A549 (cell line): ENCODE measurements at regions not wholly inside any gene's neighbourhood (a gene's known extent, or its start where the extent isn't known, plus 50 kb on each side); places are given as distances from the start of the nearest gene placed in this dataset.

ENCODE experiments used
- ATAC-seq, 2 experiments: fragments of 200-7000 bp in 1 of 2; fragments of >200 bp in 1 of 2; cut with Nextera tagmentation in 1 of 2; cut with Tn5 transposase in 1 of 2; 3 replicates each; pipeline versions ENCODE4 v1.8.0 to v1.9.1; 2018 to 2020; ENCODE audit warnings: mild to moderate bottlenecking in 1 of 2, moderate library complexity in 1 of 2
- CTCF ChIA-PET: fragments of 300-600 bp; sonication (Branson Sonifier 250); formaldehyde crosslinking; extraction: SDS; loops from one replicate; lab custom pipeline; 2021; ENCODE audit warnings: antibody characterized with exemption, inconsistent platforms; lab: Yijun Ruan, JAX
- POLR2A ChIA-PET: fragments of 350-600 bp; formaldehyde crosslinking; extraction: SDS; loops from one replicate; lab custom pipeline; 2021; ENCODE audit warnings: antibody characterized with exemption, inconsistent platforms; lab: Yijun Ruan, JAX
- DNase-seq, 2 experiments: peaks; one replicate each; pipeline versions ENCODE4 v3.0.0 to v3.0.0-alpha.2; 2011 to 2016; ENCODE audit warnings: low read depth in 1 of 2, low spot score in 1 of 2
- FAIRE-seq: peaks from 2 replicates; lab custom pipeline; 2011; peaks lifted over from hg19 to GRCh38; lab: Jason Lieb, UNC
- H3K27ac ChIP-seq, 2 experiments: fragments of >200 bp; sonication (Bioruptor Twin); formaldehyde crosslinking; 3 replicates each; pipeline ENCODE4 v1.5.1; 2016 to 2017
- H3K4me1 ChIP-seq: fragments of >200 bp; sonication (Bioruptor Twin); formaldehyde crosslinking; 3 replicates; pipeline ENCODE4 v1.6.1; 2016
- H3K4me2 ChIP-seq: fragments of >200 bp; sonication (Bioruptor Twin); formaldehyde crosslinking; 3 replicates; pipeline ENCODE4 v1.6.1; 2016
- H3K4me3 ChIP-seq: fragments of >200 bp; sonication (Bioruptor Twin); formaldehyde crosslinking; 3 replicates; pipeline ENCODE4 v1.5.1; 2016
- H3K9me3 ChIP-seq: fragments of >200 bp; sonication (Bioruptor Twin); formaldehyde crosslinking; 3 replicates; pipeline ENCODE4 v1.6.1; 2016
- BHLHE40 ChIP-seq: IDR thresholded peaks from 2 replicates; pipeline ENCODE4 v1.6.1; 2012; ENCODE audit warnings: low read depth, low read length, inconsistent platforms
- CBX2 ChIP-seq: fragments of 200-600 bp; sonication (generic); IDR thresholded peaks from 2 replicates; pipeline ENCODE4 v1.6.1; 2016; ENCODE audit warnings: low read depth, mild to moderate bottlenecking, borderline replicate concordance
- CHD2 ChIP-seq: fragments of 150-350 bp; IDR thresholded peaks from 2 replicates; pipeline ENCODE4 v1.6.1; 2014; ENCODE audit warnings: low read length; ENCODE audit not compliant: partially characterized antibody
- EHMT2 ChIP-seq: fragments of 200-600 bp; sonication (generic); IDR thresholded peaks from 2 replicates; pipeline ENCODE4 v1.6.1; 2016; ENCODE audit warnings: antibody characterized with exemption, low read depth, mild to moderate bottlenecking, moderate library complexity
- EP300 ChIP-seq, 2 experiments: fragments of >200 bp; sonication (Bioruptor Twin); formaldehyde crosslinking; IDR thresholded peaks; 2 replicates in 1 of 2; 3 replicates in 1 of 2; pipeline ENCODE4 v1.6.1; 2016 to 2017
- FOSL2 ChIP-seq, 2 experiments: fragments of 450-650 bp in 1 of 2; fragments of >200 bp in 1 of 2; sonication (Bioruptor Twin) in 1 of 2; formaldehyde crosslinking; IDR thresholded peaks; 2 replicates each; pipeline versions ENCODE4 v1.5.0 to v1.6.1; 2016 to 2020; ENCODE audit warnings: mild to moderate bottlenecking in 1 of 2, moderate library complexity in 1 of 2
- FOXS1 ChIP-seq: fragments of 250-450 bp; sonication (Bioruptor Pico); IDR thresholded peaks from 2 replicates; pipeline ENCODE4 v1.5.0; 2020; ENCODE audit warnings: mild to moderate bottlenecking, moderate library complexity
- GATA3 ChIP-seq: IDR thresholded peaks from 2 replicates; pipeline ENCODE4 v1.6.1; 2012; ENCODE audit warnings: borderline replicate concordance
- HEYL ChIP-seq: fragments of 250-450 bp; sonication (Bioruptor Pico); IDR thresholded peaks from 2 replicates; pipeline ENCODE4 v1.8.0; 2021; ENCODE audit warnings: mild to moderate bottlenecking, moderate library complexity
- HOXB13 ChIP-seq: fragments of 250-450 bp; sonication (Bioruptor Pico); IDR thresholded peaks from 2 replicates; pipeline ENCODE4 v1.5.0; 2020; ENCODE audit warnings: low read depth, mild to moderate bottlenecking, moderate library complexity
- JUNB ChIP-seq: fragments of >200 bp; sonication (Bioruptor Twin); formaldehyde crosslinking; IDR thresholded peaks from 2 replicates; pipeline ENCODE4 v1.6.1; 2016
- MYC ChIP-seq: IDR thresholded peaks from 2 replicates; pipeline ENCODE4 v1.6.1; 2012; ENCODE audit warnings: mild to moderate bottlenecking, inconsistent platforms, low read length, improper control_type of control experiment, borderline replicate concordance
- NPAS2 ChIP-seq: fragments of 250-450 bp; sonication (Bioruptor Pico); IDR thresholded peaks from 2 replicates; pipeline ENCODE4 v1.8.0; 2022; ENCODE audit warnings: mild to moderate bottlenecking, moderate library complexity, borderline replicate concordance
- NR3C1 ChIP-seq: fragments of >200 bp; sonication (Bioruptor Twin); formaldehyde crosslinking; IDR thresholded peaks from 3 replicates; pipeline ENCODE4 v1.6.1; 2017
- POLR2A ChIP-seq: IDR thresholded peaks from 2 replicates; pipeline ENCODE4 v1.6.1; 2012; ENCODE audit warnings: mild to moderate bottlenecking, low read length
- POLR2AphosphoS2 ChIP-seq: conservative IDR thresholded peaks from 2 replicates; pipeline ENCODE4 v1.6.1; 2012; ENCODE audit warnings: low read length, improper control_type of control experiment, inconsistent platforms
- RAD21 ChIP-seq, 2 experiments: fragments of >200 bp in 1 of 2; sonication (Bioruptor Twin) in 1 of 2; formaldehyde crosslinking in 1 of 2; IDR thresholded peaks in 1 of 2; conservative IDR thresholded peaks in 1 of 2; 2 replicates in 1 of 2; 3 replicates in 1 of 2; pipeline ENCODE4 v1.6.1; 2012 to 2018; ENCODE audit warnings: inconsistent platforms in 1 of 2
- RARB ChIP-seq: fragments of 250-450 bp; sonication (Bioruptor Pico); IDR thresholded peaks from 2 replicates; pipeline ENCODE4 v1.8.0; 2021; ENCODE audit warnings: mild to moderate bottlenecking, moderate library complexity
- RCOR1 ChIP-seq: fragments of 150-350 bp; IDR thresholded peaks from 2 replicates; pipeline ENCODE4 v1.6.1; 2014; ENCODE audit warnings: antibody characterized with exemption, low read length, low read depth
- RFX5 ChIP-seq: fragments of 450-650 bp; IDR thresholded peaks from 2 replicates; pipeline ENCODE4 v1.7.1; 2014; ENCODE audit warnings: antibody characterized with exemption, mild to moderate bottlenecking, moderate library complexity
- TFCP2L1 ChIP-seq: fragments of 250-450 bp; sonication (Bioruptor Pico); IDR thresholded peaks from 2 replicates; pipeline ENCODE4 v1.5.0; 2021; ENCODE audit warnings: mild to moderate bottlenecking
- ZFP36 ChIP-seq: fragments of 450-650 bp; IDR thresholded peaks from 2 replicates; pipeline ENCODE4 v1.6.1; 2014; ENCODE audit warnings: borderline replicate concordance; ENCODE audit not compliant: partially characterized antibody
- ZNF302 ChIP-seq: fragments of 250-450 bp; sonication (Bioruptor Pico); IDR thresholded peaks from 2 replicates; pipeline ENCODE4 v1.9.0; 2021; ENCODE audit warnings: inconsistent platforms, mild to moderate bottlenecking, moderate library complexity
- ZSCAN20 ChIP-seq: fragments of 250-450 bp; sonication (Bioruptor Pico); IDR thresholded peaks from 2 replicates; pipeline ENCODE4 v1.8.0; 2022; ENCODE audit warnings: mild to moderate bottlenecking, moderate library complexity
- whole genome bisulfite sequencing: methylation state at CpG from one replicate; pipeline ENCODE4 v1.1.6; 2017; ENCODE audit errors: missing lambda C conversion rate; 5-methylcytosine and 5-hydroxymethylcytosine counted together
- TF ChIP-seq, protein P1 (sequence below): IDR thresholded peaks from 2 replicates; pipeline ENCODE4 v1.6.1; 2012; ENCODE audit warnings: low read depth, borderline replicate concordance
- TF ChIP-seq, protein P2 (sequence below): fragments of 250-450 bp; sonication (Bioruptor Pico); IDR thresholded peaks from 2 replicates; pipeline ENCODE4 v1.5.0; 2021; ENCODE audit warnings: mild to moderate bottlenecking, moderate library complexity, borderline replicate concordance
- TF ChIP-seq, protein P3 (sequence below): fragments of >200 bp; sonication (Bioruptor Twin); formaldehyde crosslinking; IDR thresholded peaks from 3 replicates; pipeline ENCODE4 v1.5.1; 2016

DNA sequence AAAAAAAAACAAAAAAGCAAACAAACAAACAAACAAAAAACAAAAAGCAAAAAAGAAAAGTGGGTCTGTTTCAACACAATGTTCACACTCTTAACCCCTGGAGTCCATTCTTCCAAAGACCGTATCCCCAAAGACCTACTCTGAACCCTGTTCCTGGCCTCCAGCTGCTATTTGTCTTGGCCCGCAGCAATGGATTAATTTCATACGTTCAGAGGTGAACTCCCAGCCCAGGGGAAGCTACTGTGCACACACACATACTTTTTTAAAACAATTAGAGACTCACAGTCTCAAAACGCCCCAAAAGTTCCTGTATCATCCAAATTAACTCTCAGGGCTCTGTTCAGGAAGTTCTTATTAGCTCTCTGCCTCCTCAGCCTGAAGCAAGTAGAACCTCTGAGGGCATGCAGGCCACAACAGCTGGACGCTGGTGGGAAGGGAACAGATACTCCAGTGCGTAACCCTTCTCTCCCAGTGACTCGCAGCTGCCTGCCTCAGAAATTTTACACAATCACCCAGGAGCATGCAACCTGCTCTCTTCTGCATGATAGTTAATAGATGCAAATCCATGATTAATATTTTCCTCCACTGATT is 395.4 kb downstream of the RRAGC start:
- FAIRE-seq (no peak), DNase-seq (no peak)
- Histone ChIP-seq H3K27ac (no peak overlapping the region), H3K4me1 (no peaks in the 10 kb centered on the region)
- no peak for TF ChIP-seq GATA3
- TF ChIP-seq, protein P1, sequence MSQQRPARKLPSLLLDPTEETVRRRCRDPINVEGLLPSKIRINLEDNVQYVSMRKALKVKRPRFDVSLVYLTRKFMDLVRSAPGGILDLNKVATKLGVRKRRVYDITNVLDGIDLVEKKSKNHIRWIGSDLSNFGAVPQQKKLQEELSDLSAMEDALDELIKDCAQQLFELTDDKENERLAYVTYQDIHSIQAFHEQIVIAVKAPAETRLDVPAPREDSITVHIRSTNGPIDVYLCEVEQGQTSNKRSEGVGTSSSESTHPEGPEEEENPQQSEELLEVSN = no peak
- TF ChIP-seq HEYL (CRISPR knock-in tag) = no peak
- TF ChIP-seq MYC = no peak
- TF ChIP-seq CBX2 = no peak
- TF ChIP-seq RAD21 (conservative IDR thresholded peaks at IDR 0.05 in 1 of 2, IDR thresholded peaks at IDR 0.05 in 1 of 2) = no peak
- TF ChIP-seq HOXB13 (CRISPR knock-in tag) = no peak
- TF ChIP-seq CHD2 = no peak
- TF ChIP-seq EHMT2 = no peak
- TF ChIP-seq RCOR1 = no peak
- no peak for TF ChIP-seq NPAS2 (CRISPR knock-in tag)
- no peak for TF ChIP-seq POLR2A
- no peak for TF ChIP-seq RFX5
- no peak for TF ChIP-seq ZNF302 (CRISPR knock-in tag)
- TF ChIP-seq, protein P2, sequence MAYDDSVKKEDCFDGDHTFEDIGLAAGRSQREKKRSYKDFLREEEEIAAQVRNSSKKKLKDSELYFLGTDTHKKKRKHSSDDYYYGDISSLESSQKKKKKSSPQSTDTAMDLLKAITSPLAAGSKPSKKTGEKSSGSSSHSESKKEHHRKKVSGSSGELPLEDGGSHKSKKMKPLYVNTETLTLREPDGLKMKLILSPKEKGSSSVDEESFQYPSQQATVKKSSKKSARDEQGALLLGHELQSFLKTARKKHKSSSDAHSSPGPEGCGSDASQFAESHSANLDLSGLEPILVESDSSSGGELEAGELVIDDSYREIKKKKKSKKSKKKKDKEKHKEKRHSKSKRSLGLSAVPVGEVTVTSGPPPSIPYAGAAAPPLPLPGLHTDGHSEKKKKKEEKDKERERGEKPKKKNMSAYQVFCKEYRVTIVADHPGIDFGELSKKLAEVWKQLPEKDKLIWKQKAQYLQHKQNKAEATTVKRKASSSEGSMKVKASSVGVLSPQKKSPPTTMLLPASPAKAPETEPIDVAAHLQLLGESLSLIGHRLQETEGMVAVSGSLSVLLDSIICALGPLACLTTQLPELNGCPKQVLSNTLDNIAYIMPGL (CRISPR knock-in tag) = no peak
- no peak for TF ChIP-seq NR3C1
- TF ChIP-seq EP300 (IDR thresholded peaks at IDR 0.05) = no peak
- TF ChIP-seq RARB = no peak
- TF ChIP-seq, all 56 proteins: peak for 0
- CTCF ChIA-PET = interaction anchor here (1.0 kb wide), 1 partner anchor 26 kb away, joined by 5 read pairs; no protein-coding TSS in a partner anchor
- POLR2A ChIA-PET = no interaction called here
- Histone ChIP-seq H3K9me3 (no peaks in the 10 kb centered on the region), H3K4me2 (no peak overlapping the region), H3K4me3 (no peak overlapping the region)
- no peak for ATAC-seq
- 22% methylated on average over 7 of the region's 7 CpGs for WGBS

DNA sequence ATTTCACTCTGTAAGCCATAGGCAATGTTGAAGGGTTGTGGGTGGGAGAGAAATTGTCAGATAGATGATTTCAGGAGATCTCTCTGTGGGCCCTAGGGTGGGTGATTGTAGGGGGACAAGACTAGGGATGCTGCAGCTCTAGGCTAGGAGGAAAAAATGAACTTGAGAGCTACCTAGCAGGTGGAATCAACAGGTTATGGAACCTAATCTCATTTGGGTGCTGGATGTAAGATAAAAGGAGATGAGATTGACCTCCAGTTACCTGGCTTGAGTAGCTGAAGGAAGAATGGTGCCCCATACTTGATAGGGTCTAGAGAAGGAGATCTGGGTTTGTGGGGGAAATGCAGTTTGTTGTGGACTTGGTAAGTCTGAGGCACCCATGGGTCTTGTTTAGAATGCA is 396.5 kb downstream of the RRAGC start:
- no peak overlapping the region for H3K27ac ChIP-seq
- H3K9me3 ChIP-seq = no peaks in the 10 kb centered on the region
- H3K4me1 ChIP-seq = no peaks in the 10 kb centered on the region
- DNase-seq = no peak
- FAIRE-seq = no peak
- no peak overlapping the region for H3K4me2 ChIP-seq
- H3K4me3 ChIP-seq = no peak overlapping the region
- no peak for ATAC-seq
- TF ChIP-seq ZSCAN20 (CRISPR knock-in tag) (no peak), FOXS1 (CRISPR knock-in tag) (no peak), TFCP2L1 (no peak), POLR2AphosphoS2 (no peak), ZNF302 (CRISPR knock-in tag) (no peak), JUNB (no peak), ZFP36 (no peak), EHMT2 (no peak), FOSL2 (IDR thresholded peaks at IDR 0.05) (no peak), FOSL2 (CRISPR knock-in tag; IDR thresholded peaks at IDR 0.05) (no peak), BHLHE40 (no peak)
- TF ChIP-seq, protein P3, sequence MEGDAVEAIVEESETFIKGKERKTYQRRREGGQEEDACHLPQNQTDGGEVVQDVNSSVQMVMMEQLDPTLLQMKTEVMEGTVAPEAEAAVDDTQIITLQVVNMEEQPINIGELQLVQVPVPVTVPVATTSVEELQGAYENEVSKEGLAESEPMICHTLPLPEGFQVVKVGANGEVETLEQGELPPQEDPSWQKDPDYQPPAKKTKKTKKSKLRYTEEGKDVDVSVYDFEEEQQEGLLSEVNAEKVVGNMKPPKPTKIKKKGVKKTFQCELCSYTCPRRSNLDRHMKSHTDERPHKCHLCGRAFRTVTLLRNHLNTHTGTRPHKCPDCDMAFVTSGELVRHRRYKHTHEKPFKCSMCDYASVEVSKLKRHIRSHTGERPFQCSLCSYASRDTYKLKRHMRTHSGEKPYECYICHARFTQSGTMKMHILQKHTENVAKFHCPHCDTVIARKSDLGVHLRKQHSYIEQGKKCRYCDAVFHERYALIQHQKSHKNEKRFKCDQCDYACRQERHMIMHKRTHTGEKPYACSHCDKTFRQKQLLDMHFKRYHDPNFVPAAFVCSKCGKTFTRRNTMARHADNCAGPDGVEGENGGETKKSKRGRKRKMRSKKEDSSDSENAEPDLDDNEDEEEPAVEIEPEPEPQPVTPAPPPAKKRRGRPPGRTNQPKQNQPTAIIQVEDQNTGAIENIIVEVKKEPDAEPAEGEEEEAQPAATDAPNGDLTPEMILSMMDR = no peak
- ChIA-PET POLR2A (no interaction called here), CTCF (no interaction called here)
